ENCODE measurements at regions not wholly inside any gene's neighbourhood (a gene's known extent, or its start where the extent isn't known, plus 50 kb on each side); places are given as distances from the start of the nearest gene placed in this dataset.
"Not testable (repeated sequence)": the region's sequence is repeated elsewhere in the genome, so short reads cannot be mapped to it uniquely, and the experiment has no call there.

DNA sequence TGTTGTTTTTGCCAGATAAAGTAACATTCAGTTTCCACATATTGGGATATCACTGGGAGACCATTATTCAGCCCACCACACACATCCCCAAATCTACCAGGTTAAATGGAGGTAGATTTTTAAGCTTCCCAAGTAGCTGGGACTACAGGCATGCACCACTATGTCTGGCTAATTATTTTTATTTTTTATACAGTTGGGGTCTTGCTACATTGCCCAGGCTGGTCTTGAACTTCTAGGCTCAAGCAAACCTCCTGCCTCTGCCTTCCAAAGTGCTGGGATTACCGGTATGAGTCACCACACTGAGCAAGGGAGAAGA, 96.6 kb upstream of the CHD2 start:
- peak overlapping the region; percentile 37 for H3K4me3 Mint-ChIP-seq
- DNase-seq (ENCODE audit: extremely low spot score, unreplicated experiment) = no peak
- TF ChIP-seq, protein P1, sequence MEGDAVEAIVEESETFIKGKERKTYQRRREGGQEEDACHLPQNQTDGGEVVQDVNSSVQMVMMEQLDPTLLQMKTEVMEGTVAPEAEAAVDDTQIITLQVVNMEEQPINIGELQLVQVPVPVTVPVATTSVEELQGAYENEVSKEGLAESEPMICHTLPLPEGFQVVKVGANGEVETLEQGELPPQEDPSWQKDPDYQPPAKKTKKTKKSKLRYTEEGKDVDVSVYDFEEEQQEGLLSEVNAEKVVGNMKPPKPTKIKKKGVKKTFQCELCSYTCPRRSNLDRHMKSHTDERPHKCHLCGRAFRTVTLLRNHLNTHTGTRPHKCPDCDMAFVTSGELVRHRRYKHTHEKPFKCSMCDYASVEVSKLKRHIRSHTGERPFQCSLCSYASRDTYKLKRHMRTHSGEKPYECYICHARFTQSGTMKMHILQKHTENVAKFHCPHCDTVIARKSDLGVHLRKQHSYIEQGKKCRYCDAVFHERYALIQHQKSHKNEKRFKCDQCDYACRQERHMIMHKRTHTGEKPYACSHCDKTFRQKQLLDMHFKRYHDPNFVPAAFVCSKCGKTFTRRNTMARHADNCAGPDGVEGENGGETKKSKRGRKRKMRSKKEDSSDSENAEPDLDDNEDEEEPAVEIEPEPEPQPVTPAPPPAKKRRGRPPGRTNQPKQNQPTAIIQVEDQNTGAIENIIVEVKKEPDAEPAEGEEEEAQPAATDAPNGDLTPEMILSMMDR (conservative IDR thresholded peaks at IDR 0.05) = no peak
- H3K27me3 Mint-ChIP-seq = no peaks in the 10 kb centered on the region
- peaks cover 13% of the 10 kb centered on the region for H3K9me3 Mint-ChIP-seq
- peaks cover 19% of the 10 kb centered on the region for H3K36me3 Mint-ChIP-seq
- H3K4me1 Mint-ChIP-seq (ENCODE audit: unreplicated experiment) = peaks cover 19% of the 10 kb centered on the region
- peak overlapping the region; percentile 92 for H3K27ac Mint-ChIP-seq

DNA sequence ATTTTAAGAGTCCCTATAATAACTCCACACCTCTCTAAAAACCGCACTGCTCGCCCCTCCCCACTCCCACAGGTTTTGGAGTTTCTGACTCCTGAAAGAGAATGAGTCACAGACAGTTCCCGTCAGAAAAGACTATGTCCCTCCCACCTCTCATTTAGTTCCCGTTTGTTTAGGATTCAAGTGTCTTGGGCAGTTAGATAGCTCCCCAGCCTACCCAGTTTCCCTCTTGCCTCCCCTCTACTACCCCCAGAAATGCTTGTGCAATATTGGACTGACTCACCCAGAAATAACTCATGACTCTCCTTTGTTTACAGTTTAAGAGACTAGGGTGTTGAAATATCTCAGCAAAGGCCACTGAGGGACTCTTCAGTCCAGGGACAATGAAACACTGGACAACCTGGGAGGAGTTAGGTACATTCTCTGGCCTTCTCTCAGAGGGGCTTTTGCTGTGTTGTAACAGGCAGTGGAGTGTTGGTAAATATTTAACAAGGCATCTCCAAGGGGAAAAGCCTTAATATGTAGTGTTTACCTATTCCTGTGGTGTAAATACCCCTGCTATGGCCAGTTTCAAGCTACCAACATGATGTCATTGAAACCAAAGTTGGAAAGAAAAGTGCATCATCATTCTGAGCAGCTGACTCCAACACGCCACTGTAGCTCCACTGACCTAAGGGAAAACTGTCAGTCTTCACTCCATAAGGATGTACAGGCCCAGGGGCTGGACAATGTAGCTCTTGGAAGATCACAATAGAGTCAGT, 96.1 kb upstream of the CHD2 start:
- H3K36me3 Mint-ChIP-seq = peaks cover 19% of the 10 kb centered on the region
- DNase-seq (ENCODE audit: extremely low spot score, unreplicated experiment) = no peak
- H3K4me3 Mint-ChIP-seq = peak overlapping the region; percentile 57
- peaks cover 13% of the 10 kb centered on the region for H3K9me3 Mint-ChIP-seq
- peak overlapping the region; percentile 92 for H3K27ac Mint-ChIP-seq
- H3K27me3 Mint-ChIP-seq = no peaks in the 10 kb centered on the region
- peaks cover 19% of the 10 kb centered on the region for H3K4me1 Mint-ChIP-seq (ENCODE audit: unreplicated experiment)
- TF ChIP-seq, protein P1 (conservative IDR thresholded peaks at IDR 0.05) = no peak

DNA sequence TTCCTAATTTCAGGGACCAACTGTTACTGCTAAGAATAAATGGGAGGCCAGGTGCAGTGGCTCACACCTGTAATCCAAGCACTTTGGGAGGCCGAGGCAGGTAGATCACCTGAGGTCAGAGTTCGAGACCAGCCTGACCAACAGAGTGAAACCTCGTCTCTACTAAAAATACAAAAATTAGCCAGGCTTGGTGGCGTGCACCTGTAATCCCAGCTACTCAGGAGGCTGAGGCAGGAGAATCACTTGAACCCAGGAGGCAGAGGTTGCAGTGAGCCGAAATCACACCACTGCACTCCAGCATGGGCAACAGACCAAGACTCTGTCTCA, 95.6 kb upstream of the CHD2 start:
- Mint-ChIP-seq H3K36me3 (peaks cover 19% of the 10 kb centered on the region), H3K4me1 (ENCODE audit: unreplicated experiment) (peaks cover 19% of the 10 kb centered on the region), H3K9me3 (peaks cover 13% of the 10 kb centered on the region), H3K27ac (peak overlapping the region; percentile 92), H3K4me3 (peak overlapping the region; percentile 57)
- not testable (repeated sequence) for DNase-seq (ENCODE audit: extremely low spot score, unreplicated experiment); H3K27me3 Mint-ChIP-seq

DNA sequence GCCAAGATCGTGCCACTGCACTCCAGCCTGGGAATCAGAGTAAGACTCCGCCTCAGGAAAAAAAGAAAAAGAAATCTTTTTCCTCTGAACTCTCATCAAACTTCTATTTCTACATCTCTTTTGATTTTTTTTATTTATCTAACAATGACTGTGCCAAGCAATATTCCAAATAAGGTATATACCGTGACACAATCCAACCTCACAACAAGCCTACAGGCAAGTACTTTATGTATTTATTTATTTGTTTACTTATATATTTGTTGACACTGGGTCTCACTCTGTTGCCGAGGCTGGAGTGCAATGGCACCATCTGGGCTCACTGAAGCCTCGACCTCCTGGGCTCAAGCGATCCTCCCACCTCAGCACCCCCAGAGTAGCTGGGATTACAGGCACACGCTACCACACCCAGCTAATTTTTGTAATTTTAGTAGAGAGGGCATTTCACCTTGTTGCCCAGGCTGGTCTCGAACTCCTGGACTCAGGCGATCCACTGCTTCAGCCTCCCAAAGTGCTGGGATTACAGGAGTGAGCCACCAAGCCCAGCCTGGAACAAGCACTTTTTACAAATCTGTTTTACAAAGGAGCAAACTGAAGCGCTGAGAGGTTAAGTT, 94.9 kb upstream of the CHD2 start:
- Mint-ChIP-seq H3K27me3 (no peaks in the 10 kb centered on the region), H3K36me3 (peaks cover 19% of the 10 kb centered on the region), H3K4me3 (no peak overlapping the region), H3K9me3 (peaks cover 13% of the 10 kb centered on the region), H3K27ac (peak overlapping the region; percentile 3), H3K4me1 (ENCODE audit: unreplicated experiment) (peaks cover 19% of the 10 kb centered on the region)
- no peak for DNase-seq (ENCODE audit: extremely low spot score, unreplicated experiment)
- TF ChIP-seq, protein P1 (conservative IDR thresholded peaks at IDR 0.05) = no peak

DNA sequence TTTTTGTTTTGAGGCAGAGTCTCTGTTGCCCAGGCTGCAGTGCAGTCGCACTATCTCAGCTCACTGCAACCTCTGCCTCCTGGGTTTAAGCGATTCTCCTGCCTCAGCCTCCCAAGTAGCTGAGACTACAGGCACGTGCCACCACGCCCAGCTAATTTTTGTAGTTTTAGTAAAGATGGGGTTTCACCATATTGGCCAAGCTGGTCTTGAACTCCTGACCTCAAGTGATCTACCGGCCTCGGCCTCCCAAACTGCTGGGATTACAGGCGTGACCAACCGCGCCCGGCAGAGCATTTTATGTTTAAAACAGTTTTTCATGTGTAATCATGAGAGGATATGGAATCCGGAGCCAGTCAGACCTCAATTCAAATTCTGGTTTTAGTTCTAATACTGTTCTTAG, 94.0 kb upstream of the CHD2 start:
- Mint-ChIP-seq H3K9me3 (peaks cover 13% of the 10 kb centered on the region), H3K36me3 (peaks cover 19% of the 10 kb centered on the region), H3K4me3 (peak overlapping the region; percentile 57), H3K4me1 (ENCODE audit: unreplicated experiment) (peaks cover 26% of the 10 kb centered on the region), H3K27ac (peak overlapping the region; percentile 68)
- DNase-seq (ENCODE audit: extremely low spot score, unreplicated experiment); H3K27me3 Mint-ChIP-seq: not testable (repeated sequence)

DNA sequence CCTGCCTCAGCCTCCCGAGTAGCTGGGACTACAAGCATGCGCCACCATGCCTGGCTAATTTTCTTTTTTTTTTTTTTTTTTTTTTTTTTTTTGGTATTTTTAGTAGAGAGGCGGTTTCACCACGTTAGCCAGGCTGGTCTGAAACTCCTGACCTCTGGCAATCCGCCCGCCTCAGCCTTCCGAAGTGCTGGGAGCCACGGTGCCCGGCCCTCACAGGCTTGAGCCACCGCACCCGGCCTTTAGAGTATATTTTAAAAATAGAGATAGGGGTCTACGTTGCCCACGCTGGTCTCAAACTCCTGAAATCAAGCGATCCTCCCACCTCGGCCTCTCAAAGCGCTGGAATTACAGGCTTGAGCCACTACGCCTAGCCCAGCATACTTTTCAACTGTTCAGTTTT, 93.4 kb upstream of the CHD2 start:
- peaks cover 28% of the 10 kb centered on the region for H3K4me1 Mint-ChIP-seq (ENCODE audit: unreplicated experiment)
- no peak for DNase-seq (ENCODE audit: extremely low spot score, unreplicated experiment)
- no peak overlapping the region for H3K4me3 Mint-ChIP-seq
- H3K27ac Mint-ChIP-seq = peak overlapping the region; percentile 68
- TF ChIP-seq, protein P1 (conservative IDR thresholded peaks at IDR 0.05) = no peak
- H3K36me3 Mint-ChIP-seq = peaks cover 17% of the 10 kb centered on the region
- no peaks in the 10 kb centered on the region for H3K27me3 Mint-ChIP-seq
- peaks cover 13% of the 10 kb centered on the region for H3K9me3 Mint-ChIP-seq

Measured in type B pancreatic cell (in vitro differentiated cells).